Activated naive CD4-positive, alpha-beta T cell treated with anti-CD3 and anti-CD28 coated beads, Interleukin-2, amount 10 ng/mL, durations not matched to agents 7 days and 5 days (primary cell): ENCODE measurements at regions not wholly inside any gene's neighbourhood (a gene's known extent, or its start where the extent isn't known, plus 50 kb on each side); places are given as distances from the start of the nearest gene placed in this dataset.
A peak's percentile ranks its signal among the peaks of the same experiment; 100 is the strongest.
"Not testable (repeated sequence)": the region's sequence is repeated elsewhere in the genome, so short reads cannot be mapped to it uniquely, and the experiment has no call there.

Experiments used
- CTCF ChIA-PET: fragments of 350-600 bp; sonication (Branson Sonifier 250); formaldehyde crosslinking; loops from one replicate; lab custom pipeline; 2021; ENCODE audit warnings: antibody characterized with exemption; lab: Charles Lee
- DNase-seq: peaks from one replicate; pipeline ENCODE4 v3.0.0-alpha.2; 2020
- H3K27ac Mint-ChIP-seq: one replicate; pipeline ENCODE4 v1.8.0; 2021; ENCODE audit warnings: mild to moderate bottlenecking, moderate library complexity, mixed read lengths
- H3K27me3 Mint-ChIP-seq: one replicate; pipeline ENCODE4 v1.8.0; 2021; ENCODE audit warnings: mild to moderate bottlenecking, mixed read lengths
- H3K36me3 Mint-ChIP-seq: one replicate; pipeline ENCODE4 v1.8.0; 2021; ENCODE audit warnings: mixed read lengths
- H3K4me1 Mint-ChIP-seq: one replicate; pipeline ENCODE4 v1.8.0; 2021; ENCODE audit warnings: mixed read lengths
- H3K4me3 Mint-ChIP-seq: one replicate; pipeline ENCODE4 v1.8.0; 2021; ENCODE audit warnings: mild to moderate bottlenecking, moderate library complexity, mixed read lengths
- H3K9me3 Mint-ChIP-seq: one replicate; pipeline ENCODE4 v1.8.0; 2021; ENCODE audit warnings: mixed read lengths

DNA sequence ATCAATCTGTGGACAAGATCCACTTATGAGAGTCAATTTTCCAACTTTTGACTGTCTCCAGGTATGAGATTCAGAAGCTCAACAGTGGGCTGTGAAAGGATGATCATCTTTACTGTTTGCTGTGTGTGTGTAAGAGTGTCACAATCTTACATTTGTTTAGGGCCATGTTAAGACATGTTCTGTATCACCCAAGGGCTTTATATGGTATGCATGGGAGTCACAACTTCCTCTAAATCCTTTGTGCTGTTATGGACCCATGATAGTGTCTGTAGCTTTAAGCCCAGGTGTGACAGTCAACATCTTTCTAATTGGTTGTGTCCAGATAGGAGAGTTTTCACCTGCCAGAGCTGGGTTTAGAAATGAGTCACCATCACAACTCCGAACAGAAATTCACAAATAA, 70.2 kb downstream of the ZNF726 start:
- H3K36me3 Mint-ChIP-seq, H3K4me1 Mint-ChIP-seq, H3K27ac Mint-ChIP-seq, H3K4me3 Mint-ChIP-seq, DNase-seq, CTCF ChIA-PET, H3K27me3 Mint-ChIP-seq: not testable (repeated sequence)
- peaks cover 36% of the 10 kb centered on the region for H3K9me3 Mint-ChIP-seq

DNA sequence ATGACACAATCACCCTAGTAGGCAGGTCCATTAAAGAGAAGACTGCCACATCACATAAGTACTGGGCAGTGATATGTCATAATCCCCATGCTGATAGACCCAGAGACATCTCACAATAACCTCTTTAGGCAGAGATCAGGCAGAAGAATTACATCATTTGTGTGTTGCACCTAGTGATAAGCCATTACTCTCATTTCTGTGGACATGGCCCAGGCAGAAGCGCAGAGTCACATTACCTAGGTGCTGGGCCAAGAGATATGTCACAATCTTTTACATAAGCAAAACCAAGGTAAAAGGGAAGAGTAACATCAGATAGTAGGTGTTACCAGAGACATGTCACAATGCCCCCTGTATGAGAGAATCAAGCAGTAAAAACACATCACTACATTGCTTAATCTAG, 71.9 kb downstream of the ZNF726 start:
- CTCF ChIA-PET: no interaction called here
- DNase-seq: no peak
- Mint-ChIP-seq H3K27ac (no peak overlapping the region), H3K27me3 (no peaks in the 10 kb centered on the region), H3K36me3 (no peaks in the 10 kb centered on the region), H3K4me3 (no peak overlapping the region), H3K9me3 (peaks cover 31% of the 10 kb centered on the region), H3K4me1 (peaks cover 2% of the 10 kb centered on the region)

DNA sequence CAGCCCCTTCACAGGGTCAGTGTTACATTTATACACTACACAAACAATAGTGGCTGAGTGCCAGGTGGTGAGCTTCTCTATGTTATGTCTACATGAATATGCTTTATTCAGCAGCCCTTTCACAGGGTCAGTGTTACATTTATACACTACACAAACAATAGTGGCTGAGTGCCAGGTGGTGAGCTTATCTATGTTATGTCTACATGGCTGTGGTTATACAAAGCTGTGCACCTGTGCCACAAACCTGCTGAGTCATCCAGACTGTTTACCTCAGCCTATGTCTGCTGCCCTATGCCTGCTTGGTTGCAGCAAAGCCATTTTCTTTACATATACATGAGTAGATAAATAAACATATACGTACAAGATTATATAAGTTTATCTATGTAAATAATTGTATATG, 76.5 kb downstream of the ZNF726 start:
- peaks cover 12% of the 10 kb centered on the region for H3K4me1 Mint-ChIP-seq
- H3K27me3 Mint-ChIP-seq: no peaks in the 10 kb centered on the region
- CTCF ChIA-PET: no interaction called here
- H3K9me3 Mint-ChIP-seq: peaks cover 46% of the 10 kb centered on the region
- no peak overlapping the region for H3K4me3 Mint-ChIP-seq
- no peak for DNase-seq
- H3K27ac Mint-ChIP-seq: no peak overlapping the region
- no peaks in the 10 kb centered on the region for H3K36me3 Mint-ChIP-seq

DNA sequence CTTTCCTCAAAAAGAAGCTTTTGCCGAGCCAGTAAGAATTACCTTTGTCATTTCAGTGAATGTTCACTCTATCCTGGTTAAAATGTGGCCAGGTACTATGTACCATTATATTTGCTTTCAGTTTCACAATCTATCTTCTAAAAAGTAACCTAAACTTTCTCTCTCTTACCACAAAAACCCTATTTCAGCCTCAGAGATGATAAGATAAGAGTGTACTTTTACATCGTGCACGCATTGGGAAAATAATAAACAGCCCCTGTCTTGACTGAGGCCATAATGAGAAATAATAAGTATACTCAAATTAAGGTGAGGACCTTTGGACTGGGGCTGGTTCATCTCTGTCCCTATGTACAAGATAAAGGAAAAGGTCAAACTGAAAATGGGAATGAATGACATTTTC, 77.7 kb downstream of the ZNF726 start:
- Mint-ChIP-seq H3K27me3 (no peaks in the 10 kb centered on the region), H3K36me3 (no peaks in the 10 kb centered on the region), H3K4me1 (peaks cover 12% of the 10 kb centered on the region), H3K9me3 (peaks cover 52% of the 10 kb centered on the region), H3K4me3 (no peak overlapping the region), H3K27ac (no peak overlapping the region)
- CTCF ChIA-PET: no interaction called here
- no peak for DNase-seq

DNA sequence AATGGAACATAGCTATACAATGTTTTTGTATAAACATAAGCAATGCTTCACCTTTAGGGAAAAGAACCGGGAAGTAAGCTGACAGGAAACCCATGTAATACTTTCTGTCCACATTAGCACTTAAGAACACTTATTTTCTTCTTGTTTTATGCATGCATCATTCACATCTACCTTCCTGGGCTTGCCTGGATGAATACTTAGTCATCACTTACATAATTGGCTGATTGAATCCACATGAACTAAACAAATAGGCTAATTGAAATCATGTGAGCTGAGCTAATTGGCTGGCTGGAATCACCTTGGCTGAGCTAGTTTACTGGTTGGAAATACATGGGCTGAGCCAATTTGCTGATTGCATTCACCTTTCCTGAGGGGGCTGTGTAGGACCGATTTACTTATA, 78.8 kb downstream of the ZNF726 start:
- Mint-ChIP-seq H3K4me3 (no peak overlapping the region), H3K27ac (no peak overlapping the region), H3K36me3 (no peaks in the 10 kb centered on the region), H3K27me3 (no peaks in the 10 kb centered on the region), H3K9me3 (peaks cover 60% of the 10 kb centered on the region), H3K4me1 (peaks cover 12% of the 10 kb centered on the region)
- no peak for DNase-seq
- CTCF ChIA-PET: no interaction called here

DNA sequence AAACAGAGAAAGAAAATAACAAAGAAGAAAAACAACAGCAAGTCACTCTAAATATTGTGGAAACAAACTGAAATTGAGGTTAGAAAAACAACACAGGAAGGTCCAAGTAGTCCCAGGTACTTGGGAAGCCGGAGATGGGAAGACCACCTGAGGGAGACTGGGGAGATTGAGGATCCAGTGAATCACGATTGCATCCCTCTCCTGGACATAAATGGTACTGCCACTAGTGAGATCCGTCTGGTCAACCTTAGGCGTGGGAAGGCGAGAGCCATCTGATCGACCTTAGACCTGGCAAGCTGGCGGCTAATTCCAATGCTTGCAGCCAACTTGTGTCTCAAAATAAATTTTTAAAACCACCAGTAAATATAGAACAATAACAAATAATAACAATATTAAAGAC, 81.9 kb downstream of the ZNF726 start:
- no peak for DNase-seq
- Mint-ChIP-seq H3K27ac (no peak overlapping the region), H3K4me3 (no peak overlapping the region), H3K4me1 (peaks cover 11% of the 10 kb centered on the region), H3K9me3 (peaks cover 72% of the 10 kb centered on the region), H3K27me3 (no peaks in the 10 kb centered on the region), H3K36me3 (no peaks in the 10 kb centered on the region)
- CTCF ChIA-PET: no interaction called here

DNA sequence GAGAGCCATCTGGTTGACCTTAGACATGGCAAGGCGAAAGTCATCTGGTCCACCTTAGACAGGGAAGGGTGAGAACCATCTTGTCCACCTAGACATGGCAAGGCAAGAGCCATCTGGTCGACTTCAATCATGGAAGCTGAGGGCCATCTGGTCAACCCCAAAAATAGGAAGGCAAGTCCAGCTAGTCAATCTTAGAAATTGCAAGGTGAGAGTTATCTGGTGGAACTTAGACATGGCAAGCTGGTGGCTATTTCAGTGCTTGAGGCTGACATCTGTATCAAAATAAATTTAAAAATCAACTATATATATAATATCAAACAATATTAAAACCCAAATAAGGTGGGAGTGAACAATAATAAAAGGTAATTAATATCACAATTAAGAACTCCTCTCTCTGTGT, 83.9 kb downstream of the ZNF726 start:
- no peaks in the 10 kb centered on the region for H3K36me3 Mint-ChIP-seq
- H3K4me1 Mint-ChIP-seq: no peaks in the 10 kb centered on the region
- CTCF ChIA-PET: no interaction called here
- H3K9me3 Mint-ChIP-seq: peaks cover 68% of the 10 kb centered on the region
- H3K27ac Mint-ChIP-seq: no peak overlapping the region
- DNase-seq: no peak
- H3K27me3 Mint-ChIP-seq: no peaks in the 10 kb centered on the region
- H3K4me3 Mint-ChIP-seq: no peak overlapping the region

DNA sequence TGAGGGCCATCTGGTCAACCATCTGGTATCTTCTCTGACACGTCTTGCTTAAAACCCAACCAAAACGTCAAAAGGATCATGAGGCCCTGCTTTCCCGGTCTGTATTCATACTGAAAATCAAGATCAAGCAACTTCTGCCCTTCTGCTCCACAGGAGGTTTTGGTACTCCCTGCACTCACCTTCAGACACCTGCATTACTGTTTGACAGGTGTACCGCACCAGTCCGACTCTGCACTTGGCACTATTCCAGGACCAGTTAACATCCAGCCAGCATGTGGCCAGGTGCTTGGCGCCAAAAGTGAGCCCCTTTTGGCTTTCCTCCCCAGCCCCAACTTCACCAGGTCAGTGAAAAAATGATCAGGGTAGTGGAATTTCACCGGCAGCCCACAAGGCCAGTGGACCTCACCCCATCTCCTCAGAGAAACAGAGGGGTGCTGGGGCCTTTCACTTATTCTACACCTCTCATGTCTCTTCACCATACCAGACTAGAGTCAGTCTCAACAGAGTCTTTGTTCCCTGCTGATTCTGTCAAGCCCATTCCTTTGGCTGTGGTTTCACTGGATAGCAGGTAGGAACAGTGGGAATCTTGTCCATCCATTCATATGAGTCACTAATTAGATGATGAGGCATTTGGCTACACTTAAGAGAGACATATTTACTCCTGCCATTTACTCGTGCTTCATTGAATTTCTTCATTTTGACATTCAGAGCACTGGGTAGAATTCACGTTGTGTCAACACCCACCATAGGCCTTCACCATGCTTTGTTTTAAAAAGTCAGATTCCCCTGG, 85.3 kb downstream of the ZNF726 start:
- CTCF ChIA-PET: no interaction called here
- DNase-seq: no peak
- Mint-ChIP-seq H3K36me3 (no peaks in the 10 kb centered on the region), H3K27ac (no peak overlapping the region), H3K4me3 (no peak overlapping the region), H3K4me1 (no peaks in the 10 kb centered on the region), H3K27me3 (no peaks in the 10 kb centered on the region), H3K9me3 (peaks cover 61% of the 10 kb centered on the region)

DNA sequence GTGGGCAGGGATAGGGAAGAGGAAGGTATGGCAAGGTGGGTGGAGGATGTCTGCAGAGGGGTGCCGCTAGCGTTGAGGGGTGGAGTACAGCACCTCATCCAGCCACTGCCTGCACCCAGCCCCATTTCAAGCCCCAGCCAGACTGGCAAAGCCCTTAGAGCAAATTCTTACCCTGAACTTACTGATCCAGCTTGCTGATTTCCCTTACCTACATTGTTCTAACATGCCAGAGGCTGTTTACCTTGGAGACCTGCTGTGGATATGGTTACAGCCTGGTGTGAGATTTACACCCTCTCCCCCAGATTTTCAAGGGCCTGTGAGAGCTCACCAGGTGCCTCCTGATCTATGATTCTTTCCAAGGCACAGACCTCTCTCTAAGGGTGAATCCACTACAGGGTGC, 86.0 kb downstream of the ZNF726 start:
- H3K9me3 Mint-ChIP-seq: peaks cover 60% of the 10 kb centered on the region
- no peaks in the 10 kb centered on the region for H3K27me3 Mint-ChIP-seq
- no peak overlapping the region for H3K4me3 Mint-ChIP-seq
- no peaks in the 10 kb centered on the region for H3K4me1 Mint-ChIP-seq
- H3K27ac Mint-ChIP-seq: no peak overlapping the region
- CTCF ChIA-PET: no interaction called here
- DNase-seq: no peak
- H3K36me3 Mint-ChIP-seq: no peaks in the 10 kb centered on the region

DNA sequence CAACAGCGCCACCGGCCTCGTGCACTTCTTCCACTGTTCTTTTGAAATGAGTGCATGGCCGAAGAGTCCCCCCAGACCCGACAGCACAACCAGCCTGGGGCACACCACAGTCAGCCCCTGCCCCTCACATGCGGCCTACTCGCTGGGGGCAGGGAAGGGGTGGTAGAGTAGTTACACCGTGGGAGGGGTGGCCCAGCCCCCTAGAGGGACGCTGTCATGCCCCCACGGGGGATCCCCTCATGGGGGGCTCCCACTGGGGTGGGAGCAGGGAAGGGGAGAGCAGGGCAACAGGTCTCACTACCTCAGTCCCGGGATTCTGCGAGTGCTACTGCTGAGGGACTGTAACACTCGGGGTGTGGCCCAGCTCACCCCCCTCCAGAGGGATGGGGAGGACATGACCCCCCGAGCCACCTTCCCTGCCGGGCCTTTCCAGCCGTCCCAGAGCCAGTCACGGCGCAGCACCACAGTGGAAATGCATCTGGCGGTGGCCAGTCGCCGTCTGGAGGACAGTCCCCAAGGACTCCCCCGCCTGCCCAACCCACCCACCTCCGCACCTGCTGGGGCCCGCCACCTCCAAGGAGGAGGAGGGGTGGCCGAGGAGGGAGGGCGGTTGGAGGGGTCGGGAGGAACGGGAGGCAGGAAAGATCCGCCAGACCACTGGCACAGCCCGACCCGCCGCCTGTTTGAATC, 84.6 kb upstream of the ZNF254 start:
- H3K9me3 Mint-ChIP-seq: peaks cover 44% of the 10 kb centered on the region
- H3K36me3 Mint-ChIP-seq: no peaks in the 10 kb centered on the region
- no peaks in the 10 kb centered on the region for H3K27me3 Mint-ChIP-seq
- H3K4me3 Mint-ChIP-seq: no peak overlapping the region
- no peak for DNase-seq
- H3K27ac Mint-ChIP-seq: no peak overlapping the region
- CTCF ChIA-PET: no interaction called here
- H3K4me1 Mint-ChIP-seq: no peaks in the 10 kb centered on the region

DNA sequence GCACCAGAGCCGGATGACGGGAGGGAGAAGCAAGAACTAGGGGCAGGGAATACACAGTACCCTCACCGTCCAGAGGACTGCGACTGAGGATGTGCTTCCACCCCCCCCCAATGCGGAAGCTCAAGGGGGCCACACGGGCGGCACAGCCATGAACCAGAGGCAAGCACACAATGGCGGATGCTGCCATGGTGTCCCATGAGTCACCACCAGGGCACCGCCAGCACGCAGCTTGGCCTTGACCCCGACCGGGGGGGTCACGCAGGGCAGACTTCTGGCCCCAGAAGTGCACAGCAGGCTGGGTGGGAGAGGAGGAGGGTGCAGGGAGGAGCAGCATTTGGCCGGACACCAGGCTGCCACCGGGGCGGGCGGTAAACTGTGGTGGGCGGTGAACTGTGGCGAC, 83.5 kb upstream of the ZNF254 start:
- H3K27me3 Mint-ChIP-seq: no peaks in the 10 kb centered on the region

DNA sequence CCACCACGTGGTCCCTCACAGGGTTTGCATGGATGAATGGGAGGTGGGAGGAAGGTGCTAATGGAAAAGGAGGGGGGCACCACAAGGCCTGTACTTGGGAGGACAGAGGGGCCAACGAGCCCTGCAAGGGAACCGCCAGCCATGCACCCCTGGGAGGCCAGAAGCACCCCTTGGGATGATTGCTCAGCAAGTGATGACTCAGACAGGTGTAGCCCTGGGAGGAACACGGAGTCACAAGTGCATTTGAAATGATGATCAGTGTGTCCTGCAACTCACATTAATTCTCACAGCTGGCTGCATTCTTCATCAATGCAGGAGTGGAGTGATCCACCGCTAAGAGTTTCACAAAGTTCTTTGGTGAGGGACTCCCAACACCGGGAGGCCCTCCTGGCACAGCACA, 82.8 kb upstream of the ZNF254 start:
- Mint-ChIP-seq H3K36me3 (no peaks in the 10 kb centered on the region), H3K4me3 (no peak overlapping the region), H3K9me3 (peaks cover 29% of the 10 kb centered on the region), H3K4me1 (no peaks in the 10 kb centered on the region), H3K27ac (no peak overlapping the region), H3K27me3 (no peaks in the 10 kb centered on the region)
- DNase-seq: no peak
- CTCF ChIA-PET: no interaction called here

More for the DNA sequence above, 83.5 kb upstream of the ZNF254 start:
- Mint-ChIP-seq H3K9me3 (peaks cover 33% of the 10 kb centered on the region), H3K4me3 (no peak overlapping the region), H3K4me1 (no peaks in the 10 kb centered on the region), H3K36me3 (no peaks in the 10 kb centered on the region), H3K27ac (no peak overlapping the region)
- CTCF ChIA-PET: interaction anchor here (0.7 kb wide), 1 partner anchor 298 kb away, joined by 3 read pairs; no protein-coding TSS in a partner anchor
- no peak for DNase-seq

DNA sequence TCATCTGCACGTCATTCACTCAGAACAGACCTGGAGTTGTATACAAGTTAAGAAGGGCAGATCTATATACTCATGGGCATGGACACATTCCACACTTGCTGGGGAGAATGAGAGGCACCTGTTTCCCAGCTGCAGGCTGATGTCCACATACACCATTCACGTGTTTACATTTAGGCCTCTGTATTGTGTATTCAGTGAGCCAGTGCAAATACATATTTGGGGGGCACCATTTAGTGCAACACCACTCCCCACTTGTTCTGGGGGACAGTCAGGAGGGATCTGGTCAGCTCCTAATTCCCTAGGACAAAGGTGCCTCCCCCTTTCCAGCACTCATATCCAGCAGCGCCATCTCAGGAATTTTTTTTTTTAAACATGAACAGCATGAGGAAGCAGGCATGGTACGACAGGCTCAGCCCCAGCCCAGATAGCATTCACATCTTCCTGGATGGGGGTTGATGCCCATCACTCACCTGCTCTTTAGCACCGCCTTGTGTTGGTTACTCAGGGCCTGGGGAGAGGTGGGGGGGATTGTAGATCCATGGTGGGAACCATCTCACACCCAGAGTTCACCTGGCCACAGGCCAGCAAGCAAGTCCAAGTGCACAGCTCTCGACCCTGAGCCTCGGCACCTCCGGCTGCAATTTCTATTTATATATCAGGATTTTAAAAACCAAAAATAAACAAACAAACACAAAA, 56.9 kb upstream of the ZNF254 start:
- peaks cover 19% of the 10 kb centered on the region for H3K4me1 Mint-ChIP-seq
- no peaks in the 10 kb centered on the region for H3K27me3 Mint-ChIP-seq
- no peak for DNase-seq
- H3K36me3 Mint-ChIP-seq: peaks cover 10% of the 10 kb centered on the region
- H3K9me3 Mint-ChIP-seq: no peaks in the 10 kb centered on the region
- H3K4me3 Mint-ChIP-seq: no peak overlapping the region
- CTCF ChIA-PET: interaction anchor here (1.1 kb wide), 1 partner anchor 18 kb away, joined by 3 read pairs; no protein-coding TSS in a partner anchor
- H3K27ac Mint-ChIP-seq: no peak overlapping the region

DNA sequence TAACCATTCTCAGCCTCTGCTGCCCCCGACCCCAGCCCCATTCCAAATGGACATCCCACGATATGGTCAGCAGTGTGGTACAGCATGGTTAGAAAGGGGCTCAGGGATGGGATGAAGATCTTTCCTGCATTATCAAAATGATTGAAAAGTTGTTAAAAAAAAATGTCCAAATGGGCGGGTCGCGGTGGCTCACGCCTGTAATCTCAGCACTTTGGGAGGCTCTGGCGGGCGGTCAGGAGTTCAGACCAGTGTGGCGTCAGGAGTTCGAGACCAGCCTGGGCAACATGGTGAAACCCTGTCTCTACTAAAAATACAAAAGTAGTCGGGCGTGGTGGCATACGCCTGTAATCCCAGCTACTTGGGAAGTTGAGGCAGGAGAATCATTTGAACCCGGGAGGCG, 54.3 kb upstream of the ZNF254 start:
- peaks cover 34% of the 10 kb centered on the region for H3K4me1 Mint-ChIP-seq
- CTCF ChIA-PET: interaction anchor here (0.6 to 0.7 kb wide), 2 partner anchors 15 to 274 kb away, joined by 3 to 4 read pairs; partner anchors contain the start of gene ZNF681
- peaks cover 28% of the 10 kb centered on the region for H3K36me3 Mint-ChIP-seq
- peak overlapping the region; percentile 98 for H3K4me3 Mint-ChIP-seq
- peak overlapping the region; percentile 99 for H3K27ac Mint-ChIP-seq
- no peaks in the 10 kb centered on the region for H3K27me3 Mint-ChIP-seq
- peaks cover 14% of the 10 kb centered on the region for H3K9me3 Mint-ChIP-seq
- no peak for DNase-seq
